Gastrocnemius medialis (tissue), 4 donors: ENCODE measurements at regions not wholly inside any gene's neighbourhood (a gene's known extent, or its start where the extent isn't known, plus 50 kb on each side); places are given as distances from the start of the nearest gene placed in this dataset.

Source experiments
- CTCF ChIP-seq, 5 experiments: fragments of 450-650 bp in 3 of 5; fragments of 200-600 bp in 2 of 5; sonication (generic) in 2 of 5; IDR thresholded peaks in 4 of 5; conservative IDR thresholded peaks in 1 of 5; 1 replicate in 4 of 5; 2 replicates in 1 of 5; pipeline ENCODE4 v1.5.1; 2016 to 2019; ENCODE audit warnings: antibody characterized with exemption in 5 of 5, mild to moderate bottlenecking in 3 of 5, moderate library complexity in 3 of 5
- POLR2A ChIP-seq, 2 donors: fragments of 450-650 bp; IDR thresholded peaks; one replicate each; pipeline ENCODE4 v1.6.1; 2017; ENCODE audit warnings: antibody characterized with exemption in 2 of 2, mild to moderate bottlenecking in 2 of 2, moderate library complexity in 2 of 2

- TF ChIP-seq CTCF (IDR thresholded peaks at IDR 0.05 in 4 of 5, conservative IDR thresholded peaks at IDR 0.05 in 1 of 5) (no peak), POLR2A (IDR thresholded peaks at IDR 0.05) (no peak)
Measured at GRCh38 chr13:67771106-67771505, 541.0 kb upstream of the PCDH9 start.
